ENCODE measurements at regions not wholly inside any gene's neighbourhood (a gene's known extent, or its start where the extent isn't known, plus 50 kb on each side); places are given as distances from the start of the nearest gene placed in this dataset.

GRCh38 chr1:201706109-201706508 lies 122.8 kb upstream of the IPO9 start (continued):
- TF ChIP-seq ETS1 (IDR thresholded peaks at IDR 0.05): no peak
- no peak for TF ChIP-seq EZH2 (IDR thresholded peaks at IDR 0.05; ENCODE audit: low read depth, unreplicated experiment)
- no peak for TF ChIP-seq ZNF331 (CRISPR knock-in tag; IDR thresholded peaks at IDR 0.05; ENCODE audit: low read depth)

GRCh38 chr1:201707027-201707426 lies 121.9 kb upstream of the IPO9 start:
- Histone ChIP-seq H3K79me2 (replicated peaks; ENCODE audit: insufficient read depth) (no peaks in the 10 kb centered on the region), H3K4me1 (ENCODE audit: insufficient read depth) (peaks cover 3% of the 10 kb centered on the region), H4K20me1 (replicated peaks; ENCODE audit: insufficient read depth) (peaks cover 4% of the 10 kb centered on the region; the same call in 1 of the 2 replicates), H3F3A (replicated peaks; ENCODE audit: low read depth) (no peaks in the 10 kb centered on the region; the same call in 1 of the 2 replicates), H3K9me2 (ENCODE audit: insufficient read depth) (no peaks in the 10 kb centered on the region), H3K4me3 (no peak overlapping the region), H3K4me2 (no peak overlapping the region), H3K27ac (ENCODE audit: low read depth) (no peak overlapping the region), H2AFZ (no peak overlapping the region), H3K36me3 (ENCODE audit: insufficient read depth) (no peaks in the 10 kb centered on the region), H3K27me3 (ENCODE audit: insufficient read depth) (no peaks in the 10 kb centered on the region)
- peaks cover 39% of the 10 kb centered on the region; the same call in 2 of the 3 replicates for H3K4me1 Mint-ChIP-seq
- no peak overlapping the region for H3K4me3 Mint-ChIP-seq
- H3K9me3 Mint-ChIP-seq: no peaks in the 10 kb centered on the region; the same call in 2 of the 3 replicates
- DNase-seq (ENCODE audit: low spot score) (no peak), ATAC-seq (no peak)
- H3K27me3 Mint-ChIP-seq (ENCODE audit: insufficient read depth, low read depth, poor library complexity): peaks cover 8% of the 10 kb centered on the region
- no peak overlapping the region for H3K27ac Mint-ChIP-seq
- H3K36me3 Mint-ChIP-seq (ENCODE audit: low read depth): no peaks in the 10 kb centered on the region; the same call in 2 of the 3 replicates
- TF ChIP-seq ZNF331 (CRISPR knock-in tag; IDR thresholded peaks at IDR 0.05; ENCODE audit: low read depth) (no peak), EZH2 (IDR thresholded peaks at IDR 0.05; ENCODE audit: low read depth, unreplicated experiment) (no peak), ZNF462 (CRISPR knock-in tag; IDR thresholded peaks at IDR 0.05) (no peak), ETS1 (IDR thresholded peaks at IDR 0.05) (no peak), EZH2phosphoT487 (IDR thresholded peaks at IDR 0.05; ENCODE audit: unreplicated experiment) (no peak), JUNB (IDR thresholded peaks at IDR 0.05; ENCODE audit: unreplicated experiment) (no peak), POLR2AphosphoS5 (IDR thresholded peaks at IDR 0.05; ENCODE audit: low read depth) (no peak), NANOG (IDR thresholded peaks at IDR 0.05; ENCODE audit: borderline replicate concordance) (no peak), ZNF114 (CRISPR knock-in tag; IDR thresholded peaks at IDR 0.05) (no peak), CREB1 (CRISPR knock-in tag; IDR thresholded peaks at IDR 0.05; ENCODE audit: low read depth) (no peak)
- TF ChIP-seq, protein P1, sequence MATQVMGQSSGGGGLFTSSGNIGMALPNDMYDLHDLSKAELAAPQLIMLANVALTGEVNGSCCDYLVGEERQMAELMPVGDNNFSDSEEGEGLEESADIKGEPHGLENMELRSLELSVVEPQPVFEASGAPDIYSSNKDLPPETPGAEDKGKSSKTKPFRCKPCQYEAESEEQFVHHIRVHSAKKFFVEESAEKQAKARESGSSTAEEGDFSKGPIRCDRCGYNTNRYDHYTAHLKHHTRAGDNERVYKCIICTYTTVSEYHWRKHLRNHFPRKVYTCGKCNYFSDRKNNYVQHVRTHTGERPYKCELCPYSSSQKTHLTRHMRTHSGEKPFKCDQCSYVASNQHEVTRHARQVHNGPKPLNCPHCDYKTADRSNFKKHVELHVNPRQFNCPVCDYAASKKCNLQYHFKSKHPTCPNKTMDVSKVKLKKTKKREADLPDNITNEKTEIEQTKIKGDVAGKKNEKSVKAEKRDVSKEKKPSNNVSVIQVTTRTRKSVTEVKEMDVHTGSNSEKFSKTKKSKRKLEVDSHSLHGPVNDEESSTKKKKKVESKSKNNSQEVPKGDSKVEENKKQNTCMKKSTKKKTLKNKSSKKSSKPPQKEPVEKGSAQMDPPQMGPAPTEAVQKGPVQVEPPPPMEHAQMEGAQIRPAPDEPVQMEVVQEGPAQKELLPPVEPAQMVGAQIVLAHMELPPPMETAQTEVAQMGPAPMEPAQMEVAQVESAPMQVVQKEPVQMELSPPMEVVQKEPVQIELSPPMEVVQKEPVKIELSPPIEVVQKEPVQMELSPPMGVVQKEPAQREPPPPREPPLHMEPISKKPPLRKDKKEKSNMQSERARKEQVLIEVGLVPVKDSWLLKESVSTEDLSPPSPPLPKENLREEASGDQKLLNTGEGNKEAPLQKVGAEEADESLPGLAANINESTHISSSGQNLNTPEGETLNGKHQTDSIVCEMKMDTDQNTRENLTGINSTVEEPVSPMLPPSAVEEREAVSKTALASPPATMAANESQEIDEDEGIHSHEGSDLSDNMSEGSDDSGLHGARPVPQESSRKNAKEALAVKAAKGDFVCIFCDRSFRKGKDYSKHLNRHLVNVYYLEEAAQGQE (IDR thresholded peaks at IDR 0.05; ENCODE audit: unreplicated experiment): no peak
